Ishikawa (cell line): ENCODE measurements at regions not wholly inside any gene's neighbourhood (a gene's known extent, or its start where the extent isn't known, plus 50 kb on each side); places are given as distances from the start of the nearest gene placed in this dataset.

Source experiments
- FOXM1 ChIP-seq: IDR thresholded peaks from 2 replicates; pipeline ENCODE4 v1.6.1; 2012; ENCODE audit warnings: low read depth, borderline replicate concordance
- REST ChIP-seq: IDR thresholded peaks from 2 replicates; pipeline ENCODE4 v1.6.1; 2012; ENCODE audit warnings: low read depth, mild to moderate bottlenecking
- TCF12 ChIP-seq: IDR thresholded peaks from 2 replicates; pipeline ENCODE4 v1.6.1; 2012; ENCODE audit warnings: low read depth

DNA sequence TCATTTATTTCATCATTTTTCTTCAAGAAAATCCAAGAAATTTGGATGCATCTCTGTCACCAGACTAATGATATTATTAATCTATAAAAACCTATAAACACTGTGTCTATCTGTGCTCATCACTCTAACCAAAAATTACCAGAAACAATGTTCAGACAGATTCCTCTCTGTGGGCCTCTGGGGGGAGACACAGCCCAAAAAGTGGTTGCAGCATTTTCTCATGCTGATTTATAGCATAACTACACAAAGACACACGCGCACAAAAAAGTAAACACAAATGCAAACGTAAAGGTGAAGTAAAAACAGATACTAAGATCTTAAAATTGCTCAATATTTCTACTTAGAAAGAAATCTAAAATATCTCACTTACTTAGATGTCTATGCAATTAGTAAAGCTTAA is 976.0 kb downstream of the GBE1 start:
- TF ChIP-seq REST (no peak), TCF12 (no peak), FOXM1 (no peak)
